NCI-H748 (cell line): ENCODE measurements at regions not wholly inside any gene's neighbourhood (a gene's known extent, or its start where the extent isn't known, plus 50 kb on each side); places are given as distances from the start of the nearest gene placed in this dataset.
A peak's percentile ranks its signal among the peaks of the same experiment; 100 is the strongest.
"Not testable (repeated sequence)": the region's sequence is repeated elsewhere in the genome, so short reads cannot be mapped to it uniquely, and the experiment has no call there.

Experiments
- DNase-seq: peaks from one replicate; lab custom pipeline; 2025; ENCODE audit not compliant: unreplicated experiment; lab: John Stamatoyannopoulos, UW

- no peak for DNase-seq
Measured at GRCh38 chr13:110045202-110045601, 258.8 kb upstream of the IRS2 start.

- peak; percentile 60 for DNase-seq
Measured at GRCh38 chr13:110044551-110045111, 258.2 kb upstream of the IRS2 start.

GRCh38 chr13:110042253-110042950 is 256.0 kb upstream of the IRS2 start:
- no peak for DNase-seq

- DNase-seq, result not testable (repeated sequence)
Measured at GRCh38 chr13:110041638-110042037, 255.3 kb upstream of the IRS2 start.

- no peak for DNase-seq
Measured at GRCh38 chr13:110037925-110038573, 251.7 kb upstream of the IRS2 start.

- peak; percentile 37 for DNase-seq
Measured at GRCh38 chr13:110036060-110036459, 249.7 kb upstream of the IRS2 start.

GRCh38 chr13:110034031-110034549 is 247.7 kb upstream of the IRS2 start:
- DNase-seq, result no peak

- no peak for DNase-seq
Measured at GRCh38 chr13:110032969-110033368, 246.6 kb upstream of the IRS2 start.

GRCh38 chr13:110030394-110030928 is 244.1 kb upstream of the IRS2 start:
- peak; percentile 80 for DNase-seq

GRCh38 chr13:110028838-110029621 is 242.6 kb upstream of the IRS2 start:
- no peak for DNase-seq

GRCh38 chr13:110028311-110028710 is 241.9 kb upstream of the IRS2 start:
- no peak for DNase-seq

GRCh38 chr13:110027470-110028240 is 241.3 kb upstream of the IRS2 start:
- no peak for DNase-seq

- no peak for DNase-seq
Measured at GRCh38 chr13:110024645-110024980, 238.2 kb upstream of the IRS2 start.

GRCh38 chr13:110023729-110024644 is 237.6 kb upstream of the IRS2 start:
- peak; percentile 88 for DNase-seq

GRCh38 chr13:110018009-110018408 is 231.6 kb upstream of the IRS2 start:
- no peak for DNase-seq

GRCh38 chr13:110017379-110017778 is 231.0 kb upstream of the IRS2 start:
- DNase-seq, result no peak

- peak; percentile 80 for DNase-seq
Measured at GRCh38 chr13:110015253-110015652, 228.9 kb upstream of the IRS2 start.

- peak; percentile 96 for DNase-seq
Measured at GRCh38 chr13:110014719-110015118, 228.3 kb upstream of the IRS2 start.

GRCh38 chr13:110012102-110012739 is 225.8 kb upstream of the IRS2 start:
- DNase-seq, result no peak
